ENCODE measurements at regions not wholly inside any gene's neighbourhood (a gene's known extent, or its start where the extent isn't known, plus 50 kb on each side); places are given as distances from the start of the nearest gene placed in this dataset.
A peak's percentile ranks its signal among the peaks of the same experiment; 100 is the strongest.

- DNase-seq (ENCODE audit: low spot score), result peak; percentile 56
These were observed 53.1 kb downstream of the ATXN3L start for GRCh38 chrX:13266641-13267345.

- peak; percentile 16 for DNase-seq (ENCODE audit: low spot score)
These were observed 54.2 kb downstream of the ATXN3L start for GRCh38 chrX:13265549-13266132.

GRCh38 chrX:13265111-13265510 lies 54.7 kb downstream of the ATXN3L start:
- peak; percentile 23 for DNase-seq (ENCODE audit: low spot score)

GRCh38 chrX:13263560-13264251 lies 56.1 kb downstream of the ATXN3L start:
- DNase-seq (ENCODE audit: low spot score), result no peak

- no peak for DNase-seq (ENCODE audit: low spot score)
These were observed 58.5 kb downstream of the ATXN3L start for GRCh38 chrX:13261348-13261747.

GRCh38 chrX:13260598-13260997 lies 59.3 kb downstream of the ATXN3L start:
- no peak for DNase-seq (ENCODE audit: low spot score)

- DNase-seq (ENCODE audit: low spot score), result no peak
These were observed 61.1 kb downstream of the ATXN3L start for GRCh38 chrX:13258725-13259124.

GRCh38 chrX:13258052-13258444 lies 61.8 kb downstream of the ATXN3L start:
- no peak for DNase-seq (ENCODE audit: low spot score)

GRCh38 chrX:13257223-13258051 lies 62.4 kb downstream of the ATXN3L start:
- no peak for DNase-seq (ENCODE audit: low spot score)

- DNase-seq (ENCODE audit: low spot score), result no peak
These were observed 63.2 kb downstream of the ATXN3L start for GRCh38 chrX:13256603-13257002.

GRCh38 chrX:13254870-13255269 lies 65.0 kb downstream of the ATXN3L start:
- DNase-seq (ENCODE audit: low spot score), result no peak

GRCh38 chrX:13254076-13254785 lies 65.6 kb downstream of the ATXN3L start:
- DNase-seq (ENCODE audit: low spot score), result peak; percentile 62

- no peak for DNase-seq (ENCODE audit: low spot score)
These were observed 66.6 kb downstream of the ATXN3L start for GRCh38 chrX:13253223-13253622.

GRCh38 chrX:13252726-13253125 lies 67.1 kb downstream of the ATXN3L start:
- no peak for DNase-seq (ENCODE audit: low spot score)

- DNase-seq (ENCODE audit: low spot score), result no peak
These were observed 68.8 kb downstream of the ATXN3L start for GRCh38 chrX:13250826-13251580.

- DNase-seq (ENCODE audit: low spot score), result no peak
These were observed 70.9 kb downstream of the ATXN3L start for GRCh38 chrX:13248867-13249486.

- no peak for DNase-seq (ENCODE audit: low spot score)
These were observed 80.6 kb downstream of the ATXN3L start for GRCh38 chrX:13239272-13239671.

GRCh38 chrX:13235930-13236329 lies 83.9 kb downstream of the ATXN3L start:
- no peak for DNase-seq (ENCODE audit: low spot score)

- no peak for DNase-seq (ENCODE audit: low spot score)
These were observed 87.4 kb downstream of the ATXN3L start for GRCh38 chrX:13232484-13232883.

GRCh38 chrX:13226214-13226613 lies 93.6 kb downstream of the ATXN3L start:
- no peak for DNase-seq (ENCODE audit: low spot score)
